CD4-positive, alpha-beta T cell treated with Interleukin-12 subunit alpha and Interleukin-12 subunit beta, for 1 hour (primary cell): ENCODE measurements at regions not wholly inside any gene's neighbourhood (a gene's known extent, or its start where the extent isn't known, plus 50 kb on each side); places are given as distances from the start of the nearest gene placed in this dataset.

Source experiments
- DNase-seq: peaks from one replicate; pipeline ENCODE4 v3.0.0-alpha.2; 2020

DNA sequence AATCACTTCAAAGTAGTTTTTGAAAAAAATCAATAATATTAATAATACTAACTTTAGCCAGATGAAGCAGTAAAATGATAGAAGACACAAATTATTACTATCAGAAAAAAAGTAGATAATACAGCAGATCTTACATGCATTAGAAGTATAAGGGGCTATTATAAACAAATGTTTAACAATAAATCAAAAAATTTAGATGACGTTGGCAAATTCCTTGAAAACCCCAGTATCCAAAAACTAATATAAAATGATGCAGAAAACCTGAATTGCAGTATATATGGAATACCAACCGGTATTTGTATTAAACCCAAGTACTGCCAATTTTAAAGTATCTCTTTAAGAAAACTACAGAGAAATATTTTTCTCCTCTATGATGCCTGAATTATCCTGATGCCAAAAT is 573.3 kb upstream of the CTNND2 start:
- DNase-seq: no peak

DNA sequence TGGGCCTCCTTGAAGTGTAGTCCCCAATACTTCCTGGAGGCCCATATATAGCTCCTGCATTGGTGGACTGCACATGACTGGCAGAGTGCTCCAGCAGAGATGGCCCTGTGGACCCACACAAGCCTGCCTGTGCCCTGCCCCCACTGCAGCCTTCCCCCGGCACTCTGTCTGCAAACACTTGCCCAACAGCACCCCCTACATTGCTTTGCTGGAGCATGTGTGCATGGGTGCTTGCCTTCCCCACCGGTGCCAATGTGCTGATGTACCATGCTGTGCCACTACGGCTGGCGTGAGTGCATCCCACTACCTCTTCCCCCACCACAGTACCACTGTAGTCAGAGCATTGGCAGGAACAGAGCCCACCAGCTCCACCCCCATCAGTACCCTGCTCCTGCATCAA is 563.6 kb upstream of the CTNND2 start:
- DNase-seq: no peak

DNA sequence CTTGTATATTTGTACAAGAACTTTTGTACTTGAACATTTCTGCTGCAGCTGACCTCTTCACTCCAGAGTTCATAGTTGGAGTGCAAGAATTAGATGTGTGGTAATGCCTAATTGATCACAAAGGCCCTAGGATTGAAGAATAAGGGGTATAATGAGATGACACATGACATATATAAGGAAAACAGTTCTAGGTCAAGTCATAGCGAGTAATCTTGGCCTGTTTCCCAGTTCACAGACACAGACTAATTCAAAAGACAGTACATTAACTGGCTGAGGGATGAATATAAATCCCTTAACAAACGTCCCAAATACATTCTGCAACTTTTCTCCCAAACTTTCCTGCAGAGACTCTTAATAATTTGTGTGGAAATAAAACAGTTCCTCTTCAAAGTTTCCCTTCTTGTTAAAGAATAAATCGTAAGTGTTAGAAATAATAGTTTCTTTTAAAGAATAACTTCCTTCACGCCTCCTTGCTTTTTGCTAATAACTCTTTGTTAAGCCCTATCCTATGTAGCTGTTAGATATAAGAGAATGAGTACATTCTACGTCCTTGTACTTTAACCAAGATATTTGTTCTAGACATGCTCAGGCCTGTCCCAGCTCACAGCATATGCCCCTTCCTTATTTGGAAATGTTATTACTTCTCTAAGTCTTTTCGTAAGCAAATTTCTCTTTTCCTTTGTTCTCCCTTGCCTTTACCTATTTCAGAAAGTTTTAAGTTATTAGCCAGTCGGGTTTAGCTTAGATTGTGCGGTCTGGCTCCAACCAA is 556.4 kb upstream of the CTNND2 start:
- DNase-seq: no peak

DNA sequence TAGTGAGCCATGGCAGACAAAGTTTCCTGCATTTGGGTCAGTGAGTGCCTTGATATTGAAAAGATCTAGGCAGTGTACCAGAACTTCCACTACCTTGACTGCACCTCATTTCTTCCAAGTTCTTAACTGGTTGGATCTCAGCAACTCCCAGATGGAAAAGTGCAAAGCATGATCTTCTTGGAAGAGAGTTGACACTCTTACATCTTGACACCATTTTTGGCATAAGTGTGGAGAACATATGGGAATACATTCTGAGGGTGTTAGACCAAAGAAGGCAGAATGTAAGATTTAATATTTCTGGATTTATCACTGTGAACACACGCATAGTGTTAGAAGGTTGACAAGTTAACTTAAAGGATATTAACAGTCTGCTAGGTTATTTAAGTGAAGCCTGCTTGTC is 555.1 kb upstream of the CTNND2 start:
- DNase-seq: no peak

DNA sequence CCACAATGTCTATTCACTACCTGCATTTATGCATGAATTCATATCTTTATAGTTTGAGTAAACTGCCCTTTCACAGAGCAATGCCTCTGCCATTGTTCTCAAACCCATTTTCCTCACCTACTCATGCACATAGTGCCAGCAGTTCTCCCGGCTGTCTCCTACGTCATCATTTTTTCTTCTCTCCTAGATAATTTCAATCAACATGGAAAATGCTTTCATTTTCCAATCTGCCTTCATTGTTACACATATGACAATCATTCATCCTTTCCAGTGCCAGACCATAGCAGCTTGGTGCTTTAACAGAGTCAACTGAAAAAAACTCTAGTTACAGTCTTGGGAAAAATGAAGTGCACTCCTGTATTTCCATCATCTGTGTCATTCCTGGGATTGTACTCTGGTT is 514.8 kb upstream of the CTNND2 start:
- no peak for DNase-seq

DNA sequence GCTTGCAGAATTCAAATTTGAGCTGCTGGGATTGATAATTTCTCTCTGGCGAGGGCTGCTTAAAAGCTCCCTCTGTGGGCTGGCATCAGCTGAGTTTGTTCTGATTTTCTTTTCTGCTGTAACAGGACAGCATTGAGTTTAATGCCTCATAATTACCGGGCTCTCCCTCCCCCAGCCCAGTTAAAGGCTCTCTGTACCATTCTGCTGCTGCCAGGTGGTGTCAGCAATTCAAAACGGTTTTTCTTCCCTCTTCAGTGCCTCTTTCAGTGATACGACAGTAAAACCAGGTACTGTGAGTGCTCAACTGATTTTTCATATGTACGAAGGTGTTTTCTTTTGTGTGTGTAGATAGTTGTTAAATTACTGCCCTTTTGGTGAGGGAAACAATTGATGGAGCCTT is 509.3 kb upstream of the CTNND2 start:
- DNase-seq: no peak

DNA sequence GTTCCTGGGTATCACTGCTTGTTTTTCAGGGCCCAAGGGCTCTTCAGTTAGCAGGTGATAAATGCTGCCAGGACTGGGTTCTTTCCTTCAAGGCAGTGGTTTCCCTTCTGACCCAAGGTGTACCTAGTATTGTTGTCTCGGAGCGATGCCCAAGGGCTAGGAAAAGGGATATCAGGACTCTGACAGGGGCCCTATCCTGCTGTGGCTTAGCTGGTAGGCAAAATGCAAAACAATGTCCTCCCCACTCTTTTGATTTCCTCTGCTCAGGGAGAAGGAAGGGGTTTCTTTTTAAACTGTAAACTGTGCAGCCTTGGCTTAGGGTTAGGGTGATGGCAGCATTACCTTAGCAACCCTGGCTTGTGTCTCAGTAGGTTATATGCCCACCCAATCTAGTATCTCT is 508.8 kb upstream of the CTNND2 start:
- no peak for DNase-seq

DNA sequence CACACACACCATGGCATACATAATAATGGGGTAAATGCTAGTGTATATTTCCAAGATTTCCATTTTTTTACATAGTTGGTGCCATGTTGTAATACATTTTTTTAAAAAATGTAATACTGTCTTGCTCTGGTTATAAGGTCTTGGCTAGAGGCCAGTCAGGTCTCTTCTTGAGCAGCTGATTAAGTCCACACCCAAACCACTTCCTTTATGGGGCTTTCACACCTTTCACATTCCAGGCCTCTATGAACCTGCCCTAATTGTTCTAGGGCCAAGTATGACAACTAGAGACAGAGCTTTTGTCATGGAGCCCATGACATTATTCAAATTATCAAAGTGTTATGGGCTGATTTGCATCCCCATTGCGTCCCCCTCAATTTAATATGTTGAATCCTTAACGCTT is 495.6 kb upstream of the CTNND2 start:
- DNase-seq: no peak

DNA sequence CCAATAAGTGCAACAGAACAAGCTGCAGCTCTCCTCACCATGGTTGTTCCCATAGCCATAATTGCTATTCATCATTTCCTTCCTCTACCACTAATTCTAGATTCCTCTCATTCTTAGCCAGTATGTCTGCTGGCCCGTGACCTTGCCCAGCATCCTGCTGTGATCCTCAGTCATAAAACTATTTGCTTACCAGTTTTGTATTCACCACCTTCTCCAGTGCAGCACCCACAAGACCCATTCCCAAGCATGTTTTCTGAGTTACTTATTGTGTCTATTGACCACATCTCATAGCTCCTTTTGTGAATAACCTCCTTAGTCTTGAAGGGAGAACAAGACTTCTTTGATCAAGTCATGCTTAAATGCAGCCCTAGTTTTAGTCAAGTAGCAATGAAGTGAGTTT is 488.0 kb upstream of the CTNND2 start:
- DNase-seq: no peak

DNA sequence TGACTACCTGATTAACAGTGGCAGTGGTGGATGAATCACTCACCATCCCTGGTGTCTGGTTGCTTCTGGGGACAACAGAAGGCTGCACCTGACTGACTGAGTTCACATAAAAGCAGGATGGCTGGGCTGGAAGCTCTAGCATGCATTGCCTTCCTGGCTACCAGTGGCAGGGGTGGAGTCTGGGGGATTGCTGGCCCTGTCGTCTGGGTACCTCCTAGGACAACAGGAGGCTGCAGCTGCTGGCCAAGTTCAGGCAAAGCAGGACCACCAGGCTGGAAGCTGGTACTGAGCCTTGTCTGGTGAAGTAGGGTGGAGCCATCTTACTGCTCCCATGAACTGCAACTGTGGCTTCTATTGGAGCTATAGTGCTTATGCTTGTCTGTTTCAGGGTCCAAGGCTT is 480.8 kb upstream of the CTNND2 start:
- DNase-seq: no peak

DNA sequence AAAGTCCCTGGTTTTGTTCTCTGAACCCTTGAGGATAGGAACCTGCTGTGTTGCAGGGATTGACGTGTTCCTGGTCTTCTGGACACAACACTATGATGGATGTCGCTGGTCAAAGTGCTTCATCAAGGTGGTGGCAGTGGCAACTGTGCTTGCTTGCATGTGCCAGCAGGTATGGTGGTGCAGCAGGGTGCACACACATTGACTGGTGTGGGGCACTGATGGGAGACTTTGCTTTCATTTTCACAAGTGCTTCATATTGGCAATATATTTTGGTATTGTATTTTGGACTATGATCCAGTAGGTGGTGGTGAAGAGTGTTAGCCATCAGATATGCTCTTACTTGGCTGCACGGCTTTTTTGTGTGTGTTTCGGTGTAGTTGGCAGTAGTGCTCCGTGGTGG is 479.8 kb upstream of the CTNND2 start:
- no peak for DNase-seq

DNA sequence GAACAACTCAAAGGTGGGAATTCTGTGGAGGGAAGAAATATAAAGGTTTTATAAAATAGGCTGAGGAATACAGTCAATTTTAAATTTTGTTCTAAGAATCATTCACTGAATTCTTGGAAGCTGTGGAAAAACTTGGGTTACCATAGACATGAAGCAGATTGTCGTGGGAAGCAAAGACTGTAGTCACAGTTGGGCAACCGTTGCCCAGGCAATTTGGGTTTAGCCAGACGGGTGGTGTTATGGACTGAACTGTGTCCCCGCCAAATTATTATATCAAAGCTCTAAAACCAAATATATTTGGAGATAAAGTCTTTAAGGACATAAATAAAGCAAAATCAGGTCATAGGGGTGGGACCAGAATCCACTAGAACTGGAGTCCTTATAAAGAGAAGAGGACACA is 463.7 kb upstream of the CTNND2 start:
- DNase-seq: no peak

DNA sequence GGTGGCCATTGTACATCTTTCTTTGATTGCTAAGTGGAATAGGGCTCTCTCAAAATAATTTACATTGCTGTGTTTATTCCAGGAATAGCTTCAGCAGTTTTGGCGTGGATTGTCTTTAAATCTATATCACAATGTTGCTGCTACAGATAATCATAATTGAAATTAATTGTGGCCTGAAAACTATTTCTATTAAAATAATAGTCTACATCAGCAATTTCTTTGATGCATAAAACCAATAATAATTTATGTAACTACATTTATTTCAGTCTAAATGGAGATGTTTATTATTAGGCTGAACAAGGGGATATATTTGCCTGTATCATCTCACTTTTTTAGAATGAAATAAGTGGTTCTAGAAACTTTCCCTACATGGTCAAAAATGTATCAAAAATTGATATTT is 456.0 kb upstream of the CTNND2 start:
- DNase-seq: no peak

DNA sequence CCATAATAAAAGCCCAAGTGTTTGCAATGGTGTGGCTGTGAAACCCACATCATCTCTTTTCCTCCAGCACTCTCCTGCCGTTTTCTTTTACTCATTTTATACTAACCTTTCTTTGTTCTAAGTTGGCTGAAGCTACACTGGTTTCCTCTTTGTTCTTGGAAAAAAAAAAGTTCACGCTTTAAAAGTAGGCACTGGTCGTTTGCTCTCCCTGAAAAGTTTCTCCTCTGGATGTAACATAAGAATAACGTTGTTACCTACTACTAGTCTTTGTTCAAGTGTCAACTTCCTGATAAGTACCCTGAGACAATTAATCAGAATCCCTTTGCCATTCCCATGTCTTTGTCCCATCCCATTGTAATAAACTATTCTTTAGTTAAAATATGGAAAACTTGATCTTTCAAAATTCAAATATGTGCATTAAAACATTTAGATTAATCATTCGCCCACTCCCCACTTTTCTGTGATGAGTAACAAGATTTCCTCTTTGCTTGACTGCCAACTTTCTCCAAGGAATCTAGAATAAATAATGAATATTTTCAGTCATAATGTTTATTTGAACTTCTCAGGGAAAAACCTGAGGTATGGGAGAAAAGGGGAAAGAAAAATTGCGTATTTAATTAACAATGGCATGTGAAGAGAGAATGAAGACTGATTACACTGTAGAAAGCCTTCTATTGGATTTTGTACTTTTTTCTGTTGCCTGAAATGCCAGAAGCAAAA is 454.3 kb upstream of the CTNND2 start:
- no peak for DNase-seq

DNA sequence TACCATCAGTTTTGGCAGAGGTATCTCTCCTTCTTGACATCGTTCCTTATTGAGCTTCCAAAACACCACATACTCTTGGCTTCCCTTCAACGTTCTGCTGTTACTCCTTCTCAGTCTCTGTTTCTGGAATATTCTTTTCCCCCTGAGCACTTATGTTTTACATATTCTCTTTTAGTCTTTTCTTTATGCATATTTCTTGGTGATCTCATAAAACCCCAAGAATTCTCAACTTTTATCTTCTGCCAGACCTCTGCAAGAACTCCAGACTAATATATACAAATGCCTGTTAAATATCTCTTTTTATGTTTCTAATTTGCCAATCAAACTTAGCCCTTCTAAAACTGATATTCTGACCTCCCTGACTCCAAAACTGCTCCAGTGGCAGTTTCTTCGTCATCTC is 453.4 kb upstream of the CTNND2 start:
- no peak for DNase-seq

DNA sequence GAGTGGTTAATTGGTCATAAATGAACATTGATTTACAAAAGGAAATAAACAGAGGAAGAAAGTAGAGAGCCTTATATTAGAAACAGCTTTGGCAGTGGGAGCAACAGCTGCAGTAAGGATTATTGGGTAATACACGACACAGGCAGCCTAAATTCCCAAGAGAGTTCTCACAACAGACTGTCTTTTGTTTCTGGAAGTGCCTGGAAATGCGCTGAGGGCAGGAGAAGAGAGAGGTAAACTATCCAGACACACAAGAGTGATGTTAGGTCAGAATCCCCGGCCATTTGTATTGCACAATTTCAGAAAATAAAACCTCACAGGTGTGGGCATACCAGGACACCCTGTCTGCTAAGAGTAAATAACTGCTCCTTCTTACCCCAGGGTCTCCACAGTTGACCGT is 450.4 kb upstream of the CTNND2 start:
- no peak for DNase-seq

DNA sequence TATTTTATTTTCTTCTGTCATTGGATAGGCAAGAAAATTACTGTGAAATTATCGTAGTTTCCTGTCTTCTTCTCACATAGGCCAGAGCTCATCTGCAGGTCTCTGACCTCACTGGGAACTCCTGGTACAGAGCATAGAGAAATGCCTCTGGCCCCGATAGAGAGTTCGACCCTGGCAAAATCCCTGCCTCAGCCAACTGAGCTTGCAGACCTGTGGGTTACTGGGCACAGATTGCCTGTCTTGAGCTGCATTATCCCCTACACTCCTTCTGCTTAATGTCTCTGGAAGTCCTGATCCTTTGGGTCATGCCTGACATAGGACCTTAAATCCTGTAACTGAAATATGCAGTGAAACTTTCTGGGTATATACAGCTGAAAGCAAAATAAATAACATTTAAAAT is 439.3 kb upstream of the CTNND2 start:
- DNase-seq: no peak

DNA sequence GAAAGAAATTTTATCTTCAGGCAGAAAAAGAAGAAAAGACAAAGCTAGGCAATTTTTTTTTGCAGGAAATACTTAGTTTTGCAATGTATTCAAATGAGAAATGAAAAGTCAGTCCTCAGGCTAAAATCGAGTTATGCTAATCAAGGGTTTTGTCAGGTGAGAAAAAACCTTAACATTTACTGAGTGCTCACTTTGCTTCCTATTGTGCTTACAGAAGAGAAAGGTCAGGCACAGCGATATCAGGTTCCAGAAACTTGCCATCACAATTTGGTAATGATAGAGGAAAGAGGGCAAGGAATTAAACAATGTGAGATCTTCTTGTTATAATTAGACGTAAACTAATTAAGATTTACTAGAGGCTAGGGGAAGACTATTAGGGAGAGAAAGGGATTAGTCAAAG is 431.7 kb upstream of the CTNND2 start:
- no peak for DNase-seq

DNA sequence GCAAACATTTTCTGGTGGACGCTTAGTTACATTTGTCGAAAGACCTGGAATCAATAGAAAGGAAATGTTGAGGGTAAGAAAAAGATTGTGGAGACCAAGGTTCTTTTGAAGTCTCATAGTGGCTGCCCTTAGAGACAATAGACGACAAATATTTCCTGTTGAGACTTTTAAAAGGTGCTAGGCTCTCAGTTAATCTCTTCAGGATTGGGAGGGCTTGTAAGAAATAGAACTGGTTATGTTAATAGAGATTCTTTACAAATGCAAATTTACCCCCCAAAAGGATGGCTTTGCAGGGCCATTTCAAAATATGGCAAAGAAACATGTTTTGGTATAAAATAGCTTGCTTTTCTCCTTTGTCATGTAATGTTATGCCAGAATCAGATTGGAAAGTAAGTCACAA is 428.2 kb upstream of the CTNND2 start:
- no peak for DNase-seq

DNA sequence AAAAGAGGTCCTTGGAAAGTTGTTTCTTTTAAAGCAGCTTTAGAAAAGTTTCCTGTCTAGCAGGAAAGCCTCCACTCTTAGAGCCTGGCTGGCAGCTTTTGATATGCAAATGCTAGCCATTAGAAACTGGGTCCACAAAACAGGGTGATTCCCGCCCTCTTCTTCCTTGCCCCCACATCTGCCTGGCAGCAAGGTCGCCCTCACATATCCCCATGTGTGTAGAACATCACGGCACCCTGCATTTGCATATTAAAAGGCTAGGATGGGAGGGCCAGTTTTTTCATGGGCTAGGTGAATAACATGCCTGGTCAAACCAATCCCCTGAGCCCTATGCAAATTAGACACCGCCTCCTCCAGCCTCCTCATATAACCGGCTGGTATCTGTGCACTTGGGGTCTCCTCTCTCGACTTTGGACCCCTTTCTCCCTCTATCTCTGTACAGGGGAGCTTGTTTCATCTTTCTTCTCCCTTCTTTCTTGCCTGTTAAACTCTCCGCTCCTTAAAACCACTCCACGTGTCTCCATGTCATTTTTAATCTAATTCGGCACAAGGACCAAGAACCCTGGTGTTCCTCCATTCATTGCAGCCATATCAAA is 426.8 kb upstream of the CTNND2 start:
- no peak for DNase-seq

DNA sequence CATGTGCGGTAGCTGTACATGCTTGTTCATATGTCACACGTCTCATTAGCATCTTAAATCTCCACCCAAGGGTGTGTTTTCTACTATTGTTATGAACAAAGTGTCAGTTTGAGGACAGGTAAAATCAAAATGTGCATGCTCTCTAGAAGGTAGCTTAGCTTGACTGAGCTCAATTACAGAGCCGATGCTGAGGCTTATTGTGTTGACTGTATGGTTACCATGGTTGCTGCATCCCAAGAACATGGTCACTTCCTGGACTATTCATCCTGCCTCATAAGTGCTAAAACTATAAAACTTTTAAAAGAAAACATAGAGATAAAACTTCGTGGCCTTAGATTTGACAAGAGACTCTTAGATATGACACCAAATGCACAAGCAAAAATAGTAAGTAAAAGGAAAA is 426.1 kb upstream of the CTNND2 start:
- no peak for DNase-seq

DNA sequence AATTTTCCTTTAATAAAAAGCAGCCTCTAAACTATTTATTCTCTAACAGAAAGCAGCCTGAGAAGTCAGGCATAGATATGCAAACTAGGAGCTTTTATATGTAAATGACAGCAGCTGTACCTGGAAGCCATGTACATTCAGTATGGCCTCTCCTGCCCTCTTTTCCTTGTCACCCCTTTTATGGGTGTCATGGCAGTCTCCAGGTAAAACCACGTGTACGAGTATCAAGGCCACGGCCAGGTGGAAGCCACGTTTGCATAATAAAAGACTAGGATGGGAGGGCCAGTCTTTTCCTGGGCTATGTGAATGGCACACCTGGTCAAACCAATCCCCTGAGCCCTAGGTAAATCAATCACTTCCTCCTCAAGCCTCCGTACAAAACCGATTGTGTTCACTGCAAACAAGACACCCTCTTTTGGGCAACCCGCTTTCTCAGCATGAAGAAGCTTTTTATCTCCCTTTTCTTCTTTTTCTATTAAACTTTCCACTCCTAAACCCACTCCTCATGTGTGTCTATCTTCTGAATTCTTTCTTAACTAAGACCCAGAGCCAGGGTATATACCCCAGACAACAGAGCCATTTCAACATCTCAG is 419.5 kb upstream of the CTNND2 start:
- no peak for DNase-seq

DNA sequence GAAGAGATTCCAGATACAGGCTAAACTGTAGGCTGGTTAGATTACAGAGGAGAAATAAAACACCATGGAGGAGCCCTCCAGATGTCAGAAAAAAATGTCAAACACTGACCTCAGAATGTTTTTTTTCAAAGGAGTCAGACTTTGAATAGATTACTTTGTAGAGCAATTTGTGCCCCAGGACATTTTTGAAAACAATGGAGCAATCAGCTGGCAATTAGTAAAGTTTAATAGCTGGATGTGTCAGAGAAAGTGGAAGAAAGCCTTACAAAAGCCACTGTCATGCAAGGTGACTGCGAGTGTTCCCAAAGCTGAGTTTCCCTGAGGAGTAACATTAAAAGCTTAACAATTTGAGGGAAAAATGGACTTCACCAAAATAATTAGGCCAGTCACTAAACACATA is 417.8 kb upstream of the CTNND2 start:
- no peak for DNase-seq

DNA sequence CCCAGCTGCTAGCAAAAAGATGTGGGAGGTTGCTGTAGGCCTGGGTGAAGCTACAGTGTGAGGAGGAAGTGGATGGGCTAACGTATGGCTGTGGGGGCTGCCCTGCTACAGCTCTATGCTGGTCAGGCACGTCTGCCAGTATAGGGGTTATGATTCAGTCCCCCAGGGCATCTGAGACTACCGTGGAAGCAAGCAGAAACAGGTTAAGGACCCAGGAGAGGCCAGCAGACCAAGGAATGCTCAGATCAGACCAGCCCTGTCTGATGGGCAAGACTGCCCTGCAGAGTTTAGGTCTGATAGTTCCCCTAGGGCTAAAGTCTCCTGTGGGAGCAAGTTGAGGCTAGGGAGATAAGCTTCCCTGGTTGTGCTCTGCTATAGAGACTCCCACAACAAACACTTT is 416.1 kb upstream of the CTNND2 start:
- DNase-seq: no peak
